HG02884 (cell line): ENCODE measurements at regions not wholly inside any gene's neighbourhood (a gene's known extent, or its start where the extent isn't known, plus 50 kb on each side); places are given as distances from the start of the nearest gene placed in this dataset.
"Not testable (repeated sequence)": the region's sequence is repeated elsewhere in the genome, so short reads cannot be mapped to it uniquely, and the experiment has no call there.

Experiments
- ATAC-seq: cut with Tn5 transposase; IDR thresholded peaks from one replicate; pipeline ENCODE4 v1.9.1; 2021; ENCODE audit warnings: mild to moderate bottlenecking, moderate library complexity; ENCODE audit not compliant: unreplicated experiment

GRCh38 chrX:150051096-150051495, 112.8 kb upstream of the EOLA2 start:
- no peak for ATAC-seq

- no peak for ATAC-seq
Measured at GRCh38 chrX:150052226-150052625, 113.9 kb upstream of the EOLA2 start.

GRCh38 chrX:150058728-150059127, 120.4 kb upstream of the EOLA2 start:
- no peak for ATAC-seq

GRCh38 chrX:150060406-150060805, 122.1 kb upstream of the EOLA2 start:
- ATAC-seq = no peak

- ATAC-seq = no peak
Measured at GRCh38 chrX:150062292-150063137, 124.2 kb upstream of the EOLA2 start.

GRCh38 chrX:150063138-150063518, 124.8 kb upstream of the EOLA2 start:
- no peak for ATAC-seq

GRCh38 chrX:150063674-150064073, 125.4 kb upstream of the EOLA2 start:
- ATAC-seq = no peak

GRCh38 chrX:150074175-150074574, 135.9 kb upstream of the EOLA2 start:
- no peak for ATAC-seq

- ATAC-seq = no peak
Measured at GRCh38 chrX:150080497-150080896, 142.2 kb upstream of the EOLA2 start.

GRCh38 chrX:150081076-150081475, 142.8 kb upstream of the EOLA2 start:
- no peak for ATAC-seq

- ATAC-seq = no peak
Measured at GRCh38 chrX:150084496-150085229, 146.4 kb upstream of the EOLA2 start.

GRCh38 chrX:150085881-150086280, 147.6 kb upstream of the EOLA2 start:
- no peak for ATAC-seq

- no peak for ATAC-seq
Measured at GRCh38 chrX:150086371-150086770, 148.1 kb upstream of the EOLA2 start.

GRCh38 chrX:150087612-150088011, 149.3 kb upstream of the EOLA2 start:
- no peak for ATAC-seq

- no peak for ATAC-seq
Measured at GRCh38 chrX:150088042-150088441, 149.8 kb upstream of the EOLA2 start.

- no peak for ATAC-seq
Measured at GRCh38 chrX:150088766-150089518, 150.7 kb upstream of the EOLA2 start.

- not testable (repeated sequence) for ATAC-seq
Measured at GRCh38 chrX:150091300-150091699, 153.0 kb upstream of the EOLA2 start.

GRCh38 chrX:150092549-150092948, 154.3 kb upstream of the EOLA2 start:
- ATAC-seq = no peak

GRCh38 chrX:150094375-150094774, 156.1 kb upstream of the EOLA2 start:
- ATAC-seq = no peak

- no peak for ATAC-seq
Measured at GRCh38 chrX:150094996-150095395, 156.7 kb upstream of the EOLA2 start.

- ATAC-seq = no peak
Measured at GRCh38 chrX:150099316-150099715, 161.0 kb upstream of the EOLA2 start.

- no peak for ATAC-seq
Measured at GRCh38 chrX:150100261-150100660, 162.0 kb upstream of the EOLA2 start.
